ENCODE measurements at regions not wholly inside any gene's neighbourhood (a gene's known extent, or its start where the extent isn't known, plus 50 kb on each side); places are given as distances from the start of the nearest gene placed in this dataset.

DNA sequence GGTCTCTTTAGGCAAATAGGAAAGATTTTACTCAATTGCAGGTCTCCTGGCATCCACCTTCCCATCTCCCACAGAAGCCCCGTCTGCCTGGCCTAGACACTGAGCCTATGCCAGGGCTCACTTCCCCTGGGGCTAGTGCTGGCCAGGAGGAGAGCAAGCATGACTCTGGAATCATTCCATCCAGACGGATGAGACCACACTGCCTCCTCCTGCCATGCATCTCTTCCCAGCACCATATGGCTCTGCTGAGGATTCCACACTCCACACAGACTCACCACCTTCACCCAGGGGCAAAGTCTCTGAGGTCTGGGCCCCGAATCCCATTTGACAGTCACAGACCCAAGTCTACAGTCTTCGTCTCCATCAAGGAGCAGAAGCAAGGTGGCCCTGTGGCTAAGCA is 346.5 kb downstream of the C16orf95 start:
- DNase-seq (ENCODE audit: insufficient read length, low spot score) (no peak), FAIRE-seq (no peak)
- TF ChIP-seq, protein P1, sequence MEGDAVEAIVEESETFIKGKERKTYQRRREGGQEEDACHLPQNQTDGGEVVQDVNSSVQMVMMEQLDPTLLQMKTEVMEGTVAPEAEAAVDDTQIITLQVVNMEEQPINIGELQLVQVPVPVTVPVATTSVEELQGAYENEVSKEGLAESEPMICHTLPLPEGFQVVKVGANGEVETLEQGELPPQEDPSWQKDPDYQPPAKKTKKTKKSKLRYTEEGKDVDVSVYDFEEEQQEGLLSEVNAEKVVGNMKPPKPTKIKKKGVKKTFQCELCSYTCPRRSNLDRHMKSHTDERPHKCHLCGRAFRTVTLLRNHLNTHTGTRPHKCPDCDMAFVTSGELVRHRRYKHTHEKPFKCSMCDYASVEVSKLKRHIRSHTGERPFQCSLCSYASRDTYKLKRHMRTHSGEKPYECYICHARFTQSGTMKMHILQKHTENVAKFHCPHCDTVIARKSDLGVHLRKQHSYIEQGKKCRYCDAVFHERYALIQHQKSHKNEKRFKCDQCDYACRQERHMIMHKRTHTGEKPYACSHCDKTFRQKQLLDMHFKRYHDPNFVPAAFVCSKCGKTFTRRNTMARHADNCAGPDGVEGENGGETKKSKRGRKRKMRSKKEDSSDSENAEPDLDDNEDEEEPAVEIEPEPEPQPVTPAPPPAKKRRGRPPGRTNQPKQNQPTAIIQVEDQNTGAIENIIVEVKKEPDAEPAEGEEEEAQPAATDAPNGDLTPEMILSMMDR (IDR thresholded peaks at IDR 0.05; ENCODE audit: insufficient read depth, missing control alignments) = no peak

DNA sequence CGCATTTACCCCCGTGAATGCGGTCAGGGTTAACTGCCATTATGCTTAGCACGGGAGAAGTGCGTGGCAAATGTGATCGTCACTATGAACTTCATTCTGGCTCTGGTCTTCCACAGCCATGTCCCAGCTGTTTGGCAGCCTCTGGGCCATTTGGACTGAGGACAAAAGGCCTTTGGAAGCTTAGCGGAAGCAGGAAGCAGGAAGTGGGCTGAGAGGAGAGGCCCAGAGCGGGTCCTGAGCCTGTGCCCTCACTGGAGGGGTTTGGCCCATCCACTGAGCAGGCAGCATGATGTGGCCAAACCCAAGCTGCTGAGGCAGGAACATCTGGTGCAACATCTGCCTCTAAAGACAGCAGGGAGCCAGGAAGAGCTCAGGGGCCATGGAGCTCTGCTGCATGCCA is 345.9 kb downstream of the C16orf95 start:
- TF ChIP-seq, protein P1 (IDR thresholded peaks at IDR 0.05; ENCODE audit: insufficient read depth, missing control alignments) = no peak
- FAIRE-seq (no peak), DNase-seq (ENCODE audit: insufficient read length, low spot score) (no peak)

GRCh38 chr16:86974120-86974519 is 343.1 kb downstream of the C16orf95 start:
- FAIRE-seq = no peak
- no peak for DNase-seq (ENCODE audit: insufficient read length, low spot score)
- TF ChIP-seq, protein P1 (IDR thresholded peaks at IDR 0.05; ENCODE audit: insufficient read depth, missing control alignments) = no peak

- DNase-seq (ENCODE audit: insufficient read length, low spot score) = no peak
- FAIRE-seq = no peak
- TF ChIP-seq, protein P1 (IDR thresholded peaks at IDR 0.05; ENCODE audit: insufficient read depth, missing control alignments) = no peak
These were observed 341.7 kb downstream of the C16orf95 start for GRCh38 chr16:86975445-86975844.

DNA sequence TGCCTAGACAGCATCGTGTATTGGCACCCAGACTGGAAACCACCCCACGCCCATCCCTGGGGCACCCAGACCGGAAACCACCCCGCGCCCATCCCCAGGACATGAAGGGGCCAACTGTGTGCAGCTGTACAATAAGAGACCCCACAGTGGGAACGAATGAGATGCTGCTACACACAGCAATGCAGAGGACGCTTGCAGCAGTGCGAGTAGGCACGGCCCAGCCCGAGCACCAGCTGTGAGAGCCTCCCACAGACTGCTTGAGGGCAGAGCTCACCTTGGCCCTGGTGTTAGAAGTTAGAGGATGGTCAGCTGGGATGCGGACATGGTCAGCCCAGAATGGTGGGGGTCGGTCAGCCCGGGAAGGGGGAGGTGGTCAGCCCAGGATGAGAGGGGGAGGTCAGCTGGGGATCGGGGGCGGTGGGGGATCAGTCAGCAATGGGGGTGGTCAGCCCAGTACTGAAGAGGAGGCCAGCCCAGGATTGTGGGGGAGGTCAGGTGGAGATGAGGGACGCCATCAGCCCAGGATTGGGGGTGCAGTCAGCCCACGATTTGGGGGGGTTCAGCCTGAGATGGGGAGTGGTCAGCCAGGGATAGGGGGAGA is 340.0 kb downstream of the C16orf95 start:
- TF ChIP-seq, protein P1 (IDR thresholded peaks at IDR 0.05; ENCODE audit: insufficient read depth, missing control alignments) = no peak
- no peak for FAIRE-seq
- no peak for DNase-seq (ENCODE audit: insufficient read length, low spot score)

GRCh38 chr16:86978445-86979030 is 338.7 kb downstream of the C16orf95 start:
- TF ChIP-seq, protein P1 (IDR thresholded peaks at IDR 0.05; ENCODE audit: insufficient read depth, missing control alignments) = no peak
- DNase-seq (ENCODE audit: insufficient read length, low spot score) = no peak
- FAIRE-seq = no peak

- no peak for FAIRE-seq
- TF ChIP-seq, protein P1 (IDR thresholded peaks at IDR 0.05; ENCODE audit: insufficient read depth, missing control alignments) = no peak
- DNase-seq (ENCODE audit: insufficient read length, low spot score) = no peak
These were observed 338.1 kb downstream of the C16orf95 start for GRCh38 chr16:86979061-86979460.

Measured in D721Med (cell line).